ENCODE measurements at regions not wholly inside any gene's neighbourhood (a gene's known extent, or its start where the extent isn't known, plus 50 kb on each side); places are given as distances from the start of the nearest gene placed in this dataset.

- TF ChIP-seq CTCF (IDR thresholded peaks at IDR 0.05; ENCODE audit: low read depth, low read length, missing control alignments) = no peak
- in situ Hi-C loops (cut with HindIII; ENCODE audit: low sequenced_read_pairs) = no loop called here
- DNase-seq (ENCODE audit: low read depth) = no peak
- H3K4me3 ChIP-seq (ENCODE audit: low read depth, low read length) = no peak overlapping the region
Observed at GRCh38 chr20:17042122-17042521, 184.7 kb upstream of the PCSK2 start.

GRCh38 chr20:17043323-17043722 lies 183.5 kb upstream of the PCSK2 start:
- in situ Hi-C loops (cut with HindIII; ENCODE audit: low sequenced_read_pairs) = no loop called here
- no peak overlapping the region for H3K4me3 ChIP-seq (ENCODE audit: low read depth, low read length)
- TF ChIP-seq CTCF (IDR thresholded peaks at IDR 0.05; ENCODE audit: low read depth, low read length, missing control alignments) = no peak
- DNase-seq (ENCODE audit: low read depth) = no peak

GRCh38 chr20:17044891-17045290 lies 181.9 kb upstream of the PCSK2 start:
- H3K4me3 ChIP-seq (ENCODE audit: low read depth, low read length) = no peak overlapping the region
- DNase-seq (ENCODE audit: low read depth) = no peak
- no peak for TF ChIP-seq CTCF (IDR thresholded peaks at IDR 0.05; ENCODE audit: low read depth, low read length, missing control alignments)
- in situ Hi-C loops (cut with HindIII; ENCODE audit: low sequenced_read_pairs) = no loop called here

GRCh38 chr20:17059465-17059864 lies 167.4 kb upstream of the PCSK2 start:
- TF ChIP-seq CTCF (IDR thresholded peaks at IDR 0.05; ENCODE audit: low read depth, low read length, missing control alignments) = no peak
- DNase-seq (ENCODE audit: low read depth) = peak; percentile 8
- in situ Hi-C loops (cut with HindIII; ENCODE audit: low sequenced_read_pairs) = no loop called here
- H3K4me3 ChIP-seq (ENCODE audit: low read depth, low read length) = no peak overlapping the region

- no peak for DNase-seq (ENCODE audit: low read depth)
- TF ChIP-seq CTCF (IDR thresholded peaks at IDR 0.05; ENCODE audit: low read depth, low read length, missing control alignments) = no peak
- in situ Hi-C loops (cut with HindIII; ENCODE audit: low sequenced_read_pairs) = no loop called here
- H3K4me3 ChIP-seq (ENCODE audit: low read depth, low read length) = no peak overlapping the region
Observed at GRCh38 chr20:17061715-17062114, 165.1 kb upstream of the PCSK2 start.

GRCh38 chr20:17062712-17063111 lies 164.1 kb upstream of the PCSK2 start:
- H3K4me3 ChIP-seq (ENCODE audit: low read depth, low read length) = no peak overlapping the region
- in situ Hi-C loops (cut with HindIII; ENCODE audit: low sequenced_read_pairs) = no loop called here
- DNase-seq (ENCODE audit: low read depth) = no peak
- no peak for TF ChIP-seq CTCF (IDR thresholded peaks at IDR 0.05; ENCODE audit: low read depth, low read length, missing control alignments)

GRCh38 chr20:17066902-17067301 lies 159.9 kb upstream of the PCSK2 start:
- in situ Hi-C loops (cut with HindIII; ENCODE audit: low sequenced_read_pairs) = no loop called here

More at GRCh38 chr20:17066902-17067301, 159.9 kb upstream of the PCSK2 start:
- no peak overlapping the region for H3K4me3 ChIP-seq (ENCODE audit: low read depth, low read length)
- DNase-seq (ENCODE audit: low read depth) = no peak
- TF ChIP-seq CTCF (IDR thresholded peaks at IDR 0.05; ENCODE audit: low read depth, low read length, missing control alignments) = no peak
